HG02678 (cell line): ENCODE measurements at regions not wholly inside any gene's neighbourhood (a gene's known extent, or its start where the extent isn't known, plus 50 kb on each side); places are given as distances from the start of the nearest gene placed in this dataset.
"Not testable (repeated sequence)": the region's sequence is repeated elsewhere in the genome, so short reads cannot be mapped to it uniquely, and the experiment has no call there.

Experiments
- ATAC-seq: cut with Tn5 transposase; IDR thresholded peaks from one replicate; pipeline ENCODE4 v1.9.1; 2021; ENCODE audit warnings: mild to moderate bottlenecking, moderate library complexity; ENCODE audit not compliant: unreplicated experiment

- no peak for ATAC-seq
Observed at GRCh38 chr17:33873201-33873617, 381.9 kb upstream of the CCL2 start.

GRCh38 chr17:33874617-33875060 lies 380.4 kb upstream of the CCL2 start:
- ATAC-seq = no peak

GRCh38 chr17:33875973-33876372 lies 379.1 kb upstream of the CCL2 start:
- no peak for ATAC-seq

GRCh38 chr17:33882273-33882672 lies 372.8 kb upstream of the CCL2 start:
- not testable (repeated sequence) for ATAC-seq

- ATAC-seq = not testable (repeated sequence)
Observed at GRCh38 chr17:33882677-33883076, 372.4 kb upstream of the CCL2 start.

- ATAC-seq = no peak
Observed at GRCh38 chr17:33888455-33888854, 366.6 kb upstream of the CCL2 start.

GRCh38 chr17:33889040-33889439 lies 366.0 kb upstream of the CCL2 start:
- ATAC-seq = no peak

- no peak for ATAC-seq
Observed at GRCh38 chr17:33889766-33890165, 365.3 kb upstream of the CCL2 start.

- no peak for ATAC-seq
Observed at GRCh38 chr17:33892717-33893591, 362.1 kb upstream of the CCL2 start.

- no peak for ATAC-seq
Observed at GRCh38 chr17:33895491-33895890, 359.6 kb upstream of the CCL2 start.

- ATAC-seq = no peak
Observed at GRCh38 chr17:33896263-33896662, 358.8 kb upstream of the CCL2 start.

- no peak for ATAC-seq
Observed at GRCh38 chr17:33901085-33901484, 354.0 kb upstream of the CCL2 start.

GRCh38 chr17:33902901-33903449 lies 352.1 kb upstream of the CCL2 start:
- no peak for ATAC-seq

GRCh38 chr17:33904476-33904875 lies 350.6 kb upstream of the CCL2 start:
- ATAC-seq = no peak

- ATAC-seq = no peak
Observed at GRCh38 chr17:33905338-33905800, 349.7 kb upstream of the CCL2 start.

GRCh38 chr17:33908363-33909064 lies 346.6 kb upstream of the CCL2 start:
- ATAC-seq = no peak

GRCh38 chr17:33910200-33910857 lies 344.8 kb upstream of the CCL2 start:
- no peak for ATAC-seq

GRCh38 chr17:33914125-33914524 lies 341.0 kb upstream of the CCL2 start:
- ATAC-seq = no peak

GRCh38 chr17:33922971-33923370 lies 332.1 kb upstream of the CCL2 start:
- no peak for ATAC-seq

- no peak for ATAC-seq
Observed at GRCh38 chr17:33924104-33924503, 331.0 kb upstream of the CCL2 start.

GRCh38 chr17:33925649-33926048 lies 329.4 kb upstream of the CCL2 start:
- ATAC-seq = no peak
